ENCODE measurements at regions not wholly inside any gene's neighbourhood (a gene's known extent, or its start where the extent isn't known, plus 50 kb on each side); places are given as distances from the start of the nearest gene placed in this dataset.

GRCh38 chr12:92340441-92341064 lies 194.9 kb upstream of the BTG1 start:
- no peak for TF ChIP-seq ZNF274 (IDR thresholded peaks at IDR 0.05; ENCODE audit: low read depth, low read length)

GRCh38 chr12:92340003-92340402 lies 194.4 kb upstream of the BTG1 start:
- TF ChIP-seq ZNF274 (IDR thresholded peaks at IDR 0.05; ENCODE audit: low read depth, low read length), result no peak
- no peak overlapping the region for H3K4me3 ChIP-seq (ENCODE audit: low read length)

More at GRCh38 chr12:92340441-92341064, 194.9 kb upstream of the BTG1 start:
- no peak overlapping the region for H3K4me3 ChIP-seq (ENCODE audit: low read length)

GRCh38 chr12:92339198-92339821 lies 193.7 kb upstream of the BTG1 start:
- no peak overlapping the region for H3K4me3 ChIP-seq (ENCODE audit: low read length)
- TF ChIP-seq ZNF274 (IDR thresholded peaks at IDR 0.05; ENCODE audit: low read depth, low read length), result no peak

- no peak for TF ChIP-seq ZNF274 (IDR thresholded peaks at IDR 0.05; ENCODE audit: low read depth, low read length)
- H3K4me3 ChIP-seq (ENCODE audit: low read length), result no peak overlapping the region
Measured at GRCh38 chr12:92338671-92339070, 193.0 kb upstream of the BTG1 start.

DNA sequence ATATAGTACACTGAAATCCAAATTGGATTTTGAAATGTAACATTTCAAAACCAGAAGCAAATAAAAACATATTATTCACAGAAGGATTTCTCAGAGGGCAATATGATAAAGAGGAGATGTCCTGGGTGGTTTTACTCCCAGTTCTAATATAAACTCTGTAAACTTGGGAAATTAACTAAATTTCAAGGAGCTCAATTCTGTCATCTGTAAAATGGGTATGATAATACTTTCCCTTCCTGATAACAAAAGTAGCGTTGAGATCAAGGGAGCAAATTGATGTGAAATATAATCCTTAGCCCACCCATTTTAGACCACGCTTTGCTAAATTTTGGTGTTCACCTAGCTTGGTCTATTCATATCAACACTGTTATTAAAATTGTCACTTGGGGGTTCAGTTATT lies 192.5 kb upstream of the BTG1 start:
- TF ChIP-seq ZNF274 (IDR thresholded peaks at IDR 0.05; ENCODE audit: low read depth, low read length), result no peak
- no peak overlapping the region for H3K4me3 ChIP-seq (ENCODE audit: low read length)

- H3K4me3 ChIP-seq (ENCODE audit: low read length), result no peak overlapping the region
- no peak for TF ChIP-seq ZNF274 (IDR thresholded peaks at IDR 0.05; ENCODE audit: low read depth, low read length)
Measured at GRCh38 chr12:92337128-92337527, 191.5 kb upstream of the BTG1 start.

DNA sequence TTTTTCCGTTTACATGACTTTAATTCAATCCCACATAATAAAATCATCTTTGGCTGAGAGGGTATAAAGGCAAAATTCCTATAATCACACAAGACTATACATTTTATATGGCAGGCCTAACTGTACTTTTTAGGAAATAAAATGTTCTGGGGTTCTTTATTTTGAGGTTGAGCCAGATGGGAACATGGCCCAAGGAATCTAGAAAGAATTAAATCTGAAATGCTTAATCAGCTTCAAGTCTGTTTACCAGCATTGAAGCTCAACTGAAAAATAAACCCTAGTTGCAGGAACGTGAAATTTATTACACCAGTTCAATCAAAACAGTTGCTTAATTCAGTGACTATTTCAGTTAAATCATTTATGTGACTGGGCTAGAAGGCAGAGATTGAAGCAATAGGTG lies 191.0 kb upstream of the BTG1 start:
- H3K4me3 ChIP-seq (ENCODE audit: low read length), result no peak overlapping the region
- no peak for TF ChIP-seq ZNF274 (IDR thresholded peaks at IDR 0.05; ENCODE audit: low read depth, low read length)

DNA sequence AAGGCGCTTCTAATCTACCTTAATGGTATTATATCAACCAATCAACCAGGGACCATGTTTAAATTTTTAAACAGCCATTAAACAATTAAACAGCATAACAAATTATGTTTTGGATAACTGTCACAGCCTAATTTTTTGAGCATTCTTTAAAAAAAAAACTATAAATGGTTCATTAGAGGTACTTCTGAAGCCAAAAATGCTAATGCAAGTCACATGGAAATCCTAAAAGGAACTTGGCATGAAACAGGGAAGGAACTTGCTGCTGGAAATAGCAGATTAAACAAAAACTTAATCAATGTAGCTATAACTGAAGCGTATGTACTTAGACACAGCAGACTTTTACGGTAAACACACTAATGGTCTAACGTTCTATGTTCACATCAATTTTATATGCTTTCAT lies 190.2 kb upstream of the BTG1 start:
- TF ChIP-seq ZNF274 (IDR thresholded peaks at IDR 0.05; ENCODE audit: low read depth, low read length), result no peak
- H3K4me3 ChIP-seq (ENCODE audit: low read length), result no peak overlapping the region

GRCh38 chr12:92334552-92334951 lies 188.9 kb upstream of the BTG1 start:
- no peak for TF ChIP-seq ZNF274 (IDR thresholded peaks at IDR 0.05; ENCODE audit: low read depth, low read length)
- no peak overlapping the region for H3K4me3 ChIP-seq (ENCODE audit: low read length)

GRCh38 chr12:92332552-92332951 lies 186.9 kb upstream of the BTG1 start:
- TF ChIP-seq ZNF274 (IDR thresholded peaks at IDR 0.05; ENCODE audit: low read depth, low read length), result no peak
- no peak overlapping the region for H3K4me3 ChIP-seq (ENCODE audit: low read length)

GRCh38 chr12:92331383-92331782 lies 185.7 kb upstream of the BTG1 start:
- no peak for TF ChIP-seq ZNF274 (IDR thresholded peaks at IDR 0.05; ENCODE audit: low read depth, low read length)
- no peak overlapping the region for H3K4me3 ChIP-seq (ENCODE audit: low read length)

DNA sequence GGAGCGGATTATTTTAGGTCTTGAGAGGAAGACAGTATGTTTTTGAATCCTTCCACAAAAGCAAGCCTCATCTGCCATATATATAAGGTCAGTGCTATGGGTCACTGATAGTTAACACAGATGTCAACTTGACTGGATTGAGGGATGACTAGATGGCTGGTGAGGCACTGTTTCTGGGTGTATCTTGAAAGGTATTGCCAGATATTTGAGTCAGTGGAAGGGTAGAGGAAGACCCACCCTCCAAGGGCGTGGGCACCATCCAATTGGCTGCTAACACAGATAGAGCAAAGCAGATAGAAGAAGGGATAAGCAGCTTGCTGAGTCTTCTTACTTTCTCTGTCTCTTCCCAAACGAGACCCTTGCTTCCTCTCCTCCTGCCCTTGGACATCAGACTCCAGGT lies 185.0 kb upstream of the BTG1 start:
- TF ChIP-seq ZNF274 (IDR thresholded peaks at IDR 0.05; ENCODE audit: low read depth, low read length), result no peak
- H3K4me3 ChIP-seq (ENCODE audit: low read length), result no peak overlapping the region

DNA sequence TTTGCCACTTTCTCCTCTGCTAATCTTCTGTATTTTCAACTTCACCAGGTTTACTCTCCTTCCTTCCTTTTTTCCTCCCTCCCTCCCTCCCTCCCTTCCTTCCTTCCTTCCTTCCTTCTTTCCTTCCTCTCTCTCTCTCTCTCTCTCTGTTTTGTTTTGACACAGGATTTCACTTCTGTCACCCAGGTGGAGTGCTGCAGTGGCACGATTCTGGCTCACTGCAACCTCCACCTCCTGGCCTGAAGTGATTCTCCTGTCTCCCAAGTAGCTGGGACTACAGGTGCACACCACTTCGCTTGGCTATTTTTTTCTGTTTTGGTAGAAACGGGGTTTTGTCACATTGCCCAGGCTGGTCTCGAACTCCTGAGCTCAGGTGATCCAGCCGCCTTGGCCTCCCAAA lies 181.2 kb upstream of the BTG1 start:
- TF ChIP-seq ZNF274 (IDR thresholded peaks at IDR 0.05; ENCODE audit: low read depth, low read length), result no peak

DNA sequence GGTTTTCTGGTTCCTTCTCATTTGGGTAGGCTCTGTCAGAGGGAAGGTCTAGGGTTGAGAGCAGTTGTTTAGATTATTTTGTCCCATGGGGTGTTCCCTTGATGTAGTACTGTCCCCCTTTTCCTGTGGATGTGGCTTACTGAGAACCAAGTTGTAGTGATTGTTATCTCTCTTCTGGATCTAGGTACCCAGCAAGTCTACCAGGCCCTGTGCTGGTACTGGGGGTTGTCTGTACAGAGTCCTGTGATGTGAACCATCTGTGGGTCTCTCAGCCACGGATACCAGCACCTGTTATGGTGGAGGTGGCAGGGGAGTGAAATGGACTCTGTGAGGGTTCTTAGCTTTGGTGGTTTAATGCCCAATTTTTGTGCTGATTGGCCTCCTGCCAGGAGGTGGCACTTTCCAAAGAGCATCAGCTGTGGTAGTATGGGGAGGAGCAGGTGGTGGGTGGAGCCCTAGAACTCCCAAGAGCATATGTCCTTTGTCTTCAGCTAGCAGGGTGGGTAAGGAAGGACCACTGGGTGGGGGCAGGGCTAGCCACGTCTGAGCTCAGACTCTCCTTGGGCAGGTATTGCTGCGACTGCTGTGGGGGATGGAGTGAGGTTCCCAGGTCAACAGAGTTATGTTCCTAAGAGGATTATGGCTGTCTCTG lies 179.3 kb upstream of the BTG1 start:
- no peak for TF ChIP-seq ZNF274 (IDR thresholded peaks at IDR 0.05; ENCODE audit: low read depth, low read length)
- H3K4me3 ChIP-seq (ENCODE audit: low read length), result no peak overlapping the region

More for the DNA sequence above, 181.2 kb upstream of the BTG1 start:
- no peak overlapping the region for H3K4me3 ChIP-seq (ENCODE audit: low read length)

GRCh38 chr12:92312463-92312964 lies 166.9 kb upstream of the BTG1 start:
- no peak overlapping the region for H3K4me3 ChIP-seq (ENCODE audit: low read length)
- no peak for TF ChIP-seq ZNF274 (IDR thresholded peaks at IDR 0.05; ENCODE audit: low read depth, low read length)

Data from GM08714 (cell line).